ENCODE measurements at regions not wholly inside any gene's neighbourhood (a gene's known extent, or its start where the extent isn't known, plus 50 kb on each side); places are given as distances from the start of the nearest gene placed in this dataset.
"Not testable (repeated sequence)": the region's sequence is repeated elsewhere in the genome, so short reads cannot be mapped to it uniquely, and the experiment has no call there.

GRCh38 chr4:129264008-129264657 lies 168.2 kb downstream of the C4orf33 start:
- Histone ChIP-seq H3K9me3 (replicated peaks) (no peaks in the 10 kb centered on the region), H3K27me3 (ENCODE audit: low read depth) (no peaks in the 10 kb centered on the region), H3K4me1 (no peaks in the 10 kb centered on the region), H3K27ac (replicated peaks) (no peak overlapping the region), H3K36me3 (no peaks in the 10 kb centered on the region), H3K4me3 (no peak overlapping the region)
- intact Hi-C loops (cut with micrococcal nuclease) = no loop called here
- no peak for DNase-seq
- TF ChIP-seq, protein P1, sequence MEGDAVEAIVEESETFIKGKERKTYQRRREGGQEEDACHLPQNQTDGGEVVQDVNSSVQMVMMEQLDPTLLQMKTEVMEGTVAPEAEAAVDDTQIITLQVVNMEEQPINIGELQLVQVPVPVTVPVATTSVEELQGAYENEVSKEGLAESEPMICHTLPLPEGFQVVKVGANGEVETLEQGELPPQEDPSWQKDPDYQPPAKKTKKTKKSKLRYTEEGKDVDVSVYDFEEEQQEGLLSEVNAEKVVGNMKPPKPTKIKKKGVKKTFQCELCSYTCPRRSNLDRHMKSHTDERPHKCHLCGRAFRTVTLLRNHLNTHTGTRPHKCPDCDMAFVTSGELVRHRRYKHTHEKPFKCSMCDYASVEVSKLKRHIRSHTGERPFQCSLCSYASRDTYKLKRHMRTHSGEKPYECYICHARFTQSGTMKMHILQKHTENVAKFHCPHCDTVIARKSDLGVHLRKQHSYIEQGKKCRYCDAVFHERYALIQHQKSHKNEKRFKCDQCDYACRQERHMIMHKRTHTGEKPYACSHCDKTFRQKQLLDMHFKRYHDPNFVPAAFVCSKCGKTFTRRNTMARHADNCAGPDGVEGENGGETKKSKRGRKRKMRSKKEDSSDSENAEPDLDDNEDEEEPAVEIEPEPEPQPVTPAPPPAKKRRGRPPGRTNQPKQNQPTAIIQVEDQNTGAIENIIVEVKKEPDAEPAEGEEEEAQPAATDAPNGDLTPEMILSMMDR (IDR thresholded peaks at IDR 0.05; ENCODE audit: borderline replicate concordance) = no peak

DNA sequence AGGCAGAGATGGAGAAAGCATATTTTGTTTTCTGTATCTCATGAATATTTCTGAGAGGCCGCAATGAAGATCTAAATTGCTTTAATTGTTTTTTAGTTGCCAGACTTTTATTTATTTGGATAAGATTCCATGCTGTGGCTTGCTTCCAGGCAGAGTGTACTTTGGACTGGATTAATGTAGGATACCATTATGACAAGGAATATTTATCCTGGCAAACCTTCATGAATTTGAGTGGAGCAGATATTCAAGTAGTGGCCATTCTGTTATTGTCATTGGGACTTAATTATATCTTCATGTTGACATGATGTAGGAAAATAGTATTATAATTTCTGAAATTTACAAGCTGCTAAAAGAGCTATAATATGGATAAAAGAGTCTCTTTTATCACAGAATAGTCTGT lies 182.9 kb downstream of the C4orf33 start:
- DNase-seq = no peak

GRCh38 chr4:129282293-129282692 lies 186.3 kb downstream of the C4orf33 start:
- peaks cover 3% of the 10 kb centered on the region for H3K27me3 ChIP-seq (ENCODE audit: low read depth)
- intact Hi-C loops (cut with micrococcal nuclease) = no loop called here
- no peaks in the 10 kb centered on the region for H3K9me3 ChIP-seq (replicated peaks)
- H3K4me3 ChIP-seq = no peak overlapping the region
- TF ChIP-seq, protein P1 (IDR thresholded peaks at IDR 0.05; ENCODE audit: borderline replicate concordance) = no peak
- H3K36me3 ChIP-seq = no peaks in the 10 kb centered on the region
- DNase-seq = no peak
- H3K27ac ChIP-seq (replicated peaks) = no peak overlapping the region
- H3K4me1 ChIP-seq = no peaks in the 10 kb centered on the region

More for the DNA sequence above, 182.9 kb downstream of the C4orf33 start:
- Histone ChIP-seq H3K9me3 (replicated peaks) (no peaks in the 10 kb centered on the region), H3K27me3 (ENCODE audit: low read depth) (peaks cover 8% of the 10 kb centered on the region), H3K36me3 (no peaks in the 10 kb centered on the region), H3K4me3 (no peak overlapping the region), H3K4me1 (no peaks in the 10 kb centered on the region), H3K27ac (replicated peaks) (no peak overlapping the region)
- intact Hi-C loops (cut with micrococcal nuclease) = no loop called here
- TF ChIP-seq, protein P1 (IDR thresholded peaks at IDR 0.05; ENCODE audit: borderline replicate concordance) = no peak

GRCh38 chr4:129292194-129292593 lies 196.2 kb downstream of the C4orf33 start:
- not testable (repeated sequence) for H3K4me3 ChIP-seq

GRCh38 chr4:129314781-129315180 lies 218.8 kb downstream of the C4orf33 start:
- peaks cover 6% of the 10 kb centered on the region for H3K9me3 ChIP-seq (replicated peaks)
- H3K4me1 ChIP-seq = no peaks in the 10 kb centered on the region
- H3K36me3 ChIP-seq = no peaks in the 10 kb centered on the region
- H3K4me3 ChIP-seq = no peak overlapping the region
- no peak for DNase-seq
- TF ChIP-seq, protein P1 (IDR thresholded peaks at IDR 0.05; ENCODE audit: borderline replicate concordance) = no peak
- intact Hi-C loops (cut with micrococcal nuclease) = no loop called here
- H3K27me3 ChIP-seq (ENCODE audit: low read depth) = no peaks in the 10 kb centered on the region
- no peak overlapping the region for H3K27ac ChIP-seq (replicated peaks)

More at GRCh38 chr4:129292194-129292593, 196.2 kb downstream of the C4orf33 start:
- H3K36me3 ChIP-seq; intact Hi-C loops (cut with micrococcal nuclease); DNase-seq; H3K27me3 ChIP-seq (ENCODE audit: low read depth); H3K27ac ChIP-seq (replicated peaks); H3K4me1 ChIP-seq: not testable (repeated sequence)
- H3K9me3 ChIP-seq (replicated peaks) = peaks cover 13% of the 10 kb centered on the region

DNA sequence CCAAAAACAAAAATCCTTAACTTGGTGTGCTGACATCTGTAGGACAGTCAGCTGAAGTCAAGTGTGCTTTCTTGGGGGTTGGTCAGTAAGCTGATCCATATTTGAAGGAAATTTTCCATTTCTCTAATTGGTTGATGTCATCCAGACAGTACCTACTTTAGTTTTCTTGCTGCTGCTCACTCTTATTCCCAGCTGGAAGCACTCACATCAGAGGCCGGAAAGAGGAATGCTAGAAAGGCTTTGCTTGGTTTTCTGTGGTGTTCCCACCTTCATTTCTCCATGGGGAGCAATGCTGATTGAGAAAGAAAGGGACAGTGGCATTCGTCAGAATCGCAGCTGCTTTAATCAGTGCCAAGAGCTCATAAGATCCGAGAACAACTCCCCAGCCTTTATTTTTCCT lies 227.0 kb downstream of the C4orf33 start:
- H3K4me3 ChIP-seq = no peak overlapping the region
- intact Hi-C loops (cut with micrococcal nuclease) = no loop called here
- H3K27me3 ChIP-seq (ENCODE audit: low read depth) = peaks cover 17% of the 10 kb centered on the region
- TF ChIP-seq, protein P1 (IDR thresholded peaks at IDR 0.05; ENCODE audit: borderline replicate concordance) = no peak
- no peak for DNase-seq
- H3K36me3 ChIP-seq = no peaks in the 10 kb centered on the region
- H3K4me1 ChIP-seq = no peaks in the 10 kb centered on the region
- no peaks in the 10 kb centered on the region for H3K9me3 ChIP-seq (replicated peaks)
- H3K27ac ChIP-seq (replicated peaks) = no peak overlapping the region

Measured in left ventricle myocardium inferior (tissue), 1 donor.